ENCODE measurements at regions not wholly inside any gene's neighbourhood (a gene's known extent, or its start where the extent isn't known, plus 50 kb on each side); places are given as distances from the start of the nearest gene placed in this dataset.

DNA sequence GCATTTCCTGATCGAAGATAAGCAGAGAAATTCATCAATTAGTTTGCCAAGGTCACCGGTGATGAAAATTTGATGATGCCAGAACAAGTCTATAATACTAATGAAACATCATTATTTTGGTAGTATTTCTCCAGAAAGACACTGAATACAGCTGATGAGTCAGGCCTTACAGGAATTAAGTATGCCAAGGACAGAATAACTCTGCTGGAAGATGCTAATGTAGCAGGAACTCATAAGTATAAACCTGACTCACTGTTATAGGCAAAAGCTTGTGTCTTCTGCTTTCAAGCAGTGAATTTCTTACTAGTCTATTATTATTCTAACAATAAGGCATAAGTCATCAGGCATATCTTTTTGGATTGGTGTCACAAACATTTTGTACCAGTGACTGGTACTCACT, 1825.1 kb upstream of the IGFBP7 start:
- no peak overlapping the region for H3K4me3 ChIP-seq (replicated peaks; ENCODE audit: low read depth, low read length)
- TF ChIP-seq, protein P1, sequence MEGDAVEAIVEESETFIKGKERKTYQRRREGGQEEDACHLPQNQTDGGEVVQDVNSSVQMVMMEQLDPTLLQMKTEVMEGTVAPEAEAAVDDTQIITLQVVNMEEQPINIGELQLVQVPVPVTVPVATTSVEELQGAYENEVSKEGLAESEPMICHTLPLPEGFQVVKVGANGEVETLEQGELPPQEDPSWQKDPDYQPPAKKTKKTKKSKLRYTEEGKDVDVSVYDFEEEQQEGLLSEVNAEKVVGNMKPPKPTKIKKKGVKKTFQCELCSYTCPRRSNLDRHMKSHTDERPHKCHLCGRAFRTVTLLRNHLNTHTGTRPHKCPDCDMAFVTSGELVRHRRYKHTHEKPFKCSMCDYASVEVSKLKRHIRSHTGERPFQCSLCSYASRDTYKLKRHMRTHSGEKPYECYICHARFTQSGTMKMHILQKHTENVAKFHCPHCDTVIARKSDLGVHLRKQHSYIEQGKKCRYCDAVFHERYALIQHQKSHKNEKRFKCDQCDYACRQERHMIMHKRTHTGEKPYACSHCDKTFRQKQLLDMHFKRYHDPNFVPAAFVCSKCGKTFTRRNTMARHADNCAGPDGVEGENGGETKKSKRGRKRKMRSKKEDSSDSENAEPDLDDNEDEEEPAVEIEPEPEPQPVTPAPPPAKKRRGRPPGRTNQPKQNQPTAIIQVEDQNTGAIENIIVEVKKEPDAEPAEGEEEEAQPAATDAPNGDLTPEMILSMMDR (IDR thresholded peaks at IDR 0.05; ENCODE audit: low read depth, low read length, missing control alignments), result no peak
- no peak for DNase-seq (ENCODE audit: extremely low read depth, low read depth)

DNA sequence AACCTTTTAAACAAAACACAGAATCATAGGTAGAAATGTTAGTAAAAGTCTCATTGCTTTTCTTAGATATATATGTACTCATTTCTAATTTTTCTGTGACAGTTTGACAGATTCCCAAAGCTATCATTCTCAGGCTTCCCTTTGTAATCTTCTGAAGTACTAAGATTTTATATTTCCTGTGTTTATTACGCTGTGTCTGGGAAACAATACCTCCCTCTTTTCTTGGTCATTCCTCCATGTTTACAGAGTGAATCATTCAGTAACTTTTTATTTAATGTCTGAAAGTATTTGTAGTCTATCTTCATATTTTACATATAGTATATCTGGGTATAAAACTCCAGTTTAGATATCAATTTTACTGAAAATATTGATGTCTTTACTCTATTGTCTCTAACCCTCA, 1826.3 kb upstream of the IGFBP7 start:
- TF ChIP-seq, protein P1 (IDR thresholded peaks at IDR 0.05; ENCODE audit: low read depth, low read length, missing control alignments), result no peak

DNA sequence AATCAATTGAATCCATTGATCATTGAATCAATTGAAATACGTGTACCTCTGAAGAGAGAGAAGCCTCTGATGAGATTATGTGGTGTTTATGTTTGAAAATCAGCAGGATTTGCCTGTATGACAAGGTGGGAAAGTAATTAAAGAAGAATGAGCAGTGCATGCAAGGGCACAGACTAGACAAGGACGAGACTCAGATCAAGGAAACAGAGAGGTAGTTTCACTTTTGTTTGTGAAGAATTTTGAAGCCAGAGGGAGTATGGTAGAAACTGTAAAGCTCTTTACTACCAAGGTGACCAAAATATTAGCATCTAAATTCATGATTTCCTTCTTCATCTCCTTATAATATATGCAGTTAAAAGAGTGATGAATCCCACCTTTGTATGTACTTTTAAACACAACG, 1830.0 kb upstream of the IGFBP7 start:
- DNase-seq (ENCODE audit: extremely low read depth, low read depth), result no peak
- TF ChIP-seq, protein P1 (IDR thresholded peaks at IDR 0.05; ENCODE audit: low read depth, low read length, missing control alignments), result no peak
- no peak overlapping the region for H3K4me3 ChIP-seq (replicated peaks; ENCODE audit: low read depth, low read length)

More for the DNA sequence above, 1826.3 kb upstream of the IGFBP7 start:
- no peak for DNase-seq (ENCODE audit: extremely low read depth, low read depth)
- H3K4me3 ChIP-seq (replicated peaks; ENCODE audit: low read depth, low read length), result no peak overlapping the region

DNA sequence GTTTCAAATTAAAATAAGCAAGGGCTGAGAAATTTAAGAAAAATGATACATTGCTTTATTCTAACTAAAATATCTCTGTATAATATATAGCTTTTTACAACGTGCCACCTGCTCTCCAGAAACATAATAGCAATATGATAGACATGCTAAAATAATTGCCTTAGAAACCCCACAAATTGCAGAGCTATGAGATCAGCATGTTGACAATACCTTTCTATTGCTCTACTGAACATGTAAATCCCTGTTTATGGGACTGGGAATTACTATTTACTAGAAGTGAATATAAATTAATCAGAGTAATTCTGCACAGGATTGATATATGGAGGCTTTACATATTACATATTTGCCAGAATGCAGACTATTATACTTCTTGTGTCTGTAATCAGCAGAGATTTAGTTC, 1831.1 kb upstream of the IGFBP7 start:
- no peak for DNase-seq (ENCODE audit: extremely low read depth, low read depth)
- TF ChIP-seq, protein P1 (IDR thresholded peaks at IDR 0.05; ENCODE audit: low read depth, low read length, missing control alignments), result no peak
- no peak overlapping the region for H3K4me3 ChIP-seq (replicated peaks; ENCODE audit: low read depth, low read length)

DNA sequence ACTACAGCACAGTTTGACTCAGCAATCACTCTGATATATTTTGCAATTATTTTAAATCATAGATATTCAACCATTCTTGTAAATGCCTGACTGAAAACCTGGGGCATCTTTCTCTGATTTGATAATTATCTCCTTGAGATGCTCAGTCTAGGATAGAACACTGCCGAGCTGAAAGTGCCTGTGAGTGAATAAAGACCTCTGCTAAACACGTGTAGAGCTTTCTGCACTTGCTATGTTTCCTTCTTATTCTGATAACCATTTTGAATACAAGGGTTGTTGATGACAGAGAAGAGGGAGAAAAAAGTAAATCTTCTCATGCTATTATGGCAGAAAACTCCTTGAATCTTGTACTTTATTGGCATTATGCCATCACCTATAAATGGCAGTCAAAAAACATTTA, 1843.4 kb upstream of the IGFBP7 start:
- DNase-seq (ENCODE audit: extremely low read depth, low read depth), result no peak
- no peak overlapping the region for H3K4me3 ChIP-seq (replicated peaks; ENCODE audit: low read depth, low read length)
- TF ChIP-seq, protein P1 (IDR thresholded peaks at IDR 0.05; ENCODE audit: low read depth, low read length, missing control alignments), result no peak

DNA sequence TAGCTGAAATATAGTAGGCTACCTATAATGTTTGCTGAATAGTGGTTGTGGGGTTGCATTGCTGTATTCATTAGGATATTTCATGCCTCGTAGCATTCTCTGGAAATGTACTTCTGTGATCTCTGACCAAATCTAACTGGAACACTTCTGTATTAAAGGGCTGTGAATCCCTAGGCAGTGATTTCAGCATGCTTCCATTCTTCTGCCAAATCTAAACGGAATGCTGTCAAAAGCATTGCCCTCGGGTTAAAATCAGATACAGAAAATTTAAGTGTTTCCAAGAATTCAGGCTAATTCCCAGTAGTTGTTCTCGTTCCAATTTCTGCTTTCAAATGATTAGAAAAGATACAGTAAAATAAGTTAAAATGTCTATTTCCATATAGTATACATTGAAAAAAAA, 1847.5 kb upstream of the IGFBP7 start:
- H3K4me3 ChIP-seq (replicated peaks; ENCODE audit: low read depth, low read length), result no peak overlapping the region
- TF ChIP-seq, protein P1 (IDR thresholded peaks at IDR 0.05; ENCODE audit: low read depth, low read length, missing control alignments), result no peak
- no peak for DNase-seq (ENCODE audit: extremely low read depth, low read depth)

DNA sequence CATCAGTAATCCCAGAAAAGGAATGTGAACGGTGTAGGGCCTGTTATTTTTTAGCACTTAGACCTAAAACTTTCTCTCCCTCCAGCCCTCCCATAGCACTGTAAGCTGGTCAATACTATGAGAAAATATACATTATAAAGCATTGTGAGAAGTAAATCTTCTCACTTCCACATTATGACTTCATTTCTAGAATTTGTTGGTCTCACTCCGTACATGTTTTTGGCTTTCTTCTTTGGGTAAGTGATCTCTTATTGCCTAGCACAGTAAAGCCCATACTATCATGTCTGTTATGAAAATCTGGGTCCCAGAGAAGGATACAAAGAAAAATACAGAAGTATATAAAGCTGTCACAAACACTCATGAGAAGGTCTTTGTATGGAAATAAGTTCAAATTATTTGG, 1851.1 kb upstream of the IGFBP7 start:
- no peak overlapping the region for H3K4me3 ChIP-seq (replicated peaks; ENCODE audit: low read depth, low read length)

More for the DNA sequence above, 1851.1 kb upstream of the IGFBP7 start:
- no peak for DNase-seq (ENCODE audit: extremely low read depth, low read depth)
- TF ChIP-seq, protein P1 (IDR thresholded peaks at IDR 0.05; ENCODE audit: low read depth, low read length, missing control alignments), result no peak
